ENCODE measurements at regions not wholly inside any gene's neighbourhood (a gene's known extent, or its start where the extent isn't known, plus 50 kb on each side); places are given as distances from the start of the nearest gene placed in this dataset.

DNA sequence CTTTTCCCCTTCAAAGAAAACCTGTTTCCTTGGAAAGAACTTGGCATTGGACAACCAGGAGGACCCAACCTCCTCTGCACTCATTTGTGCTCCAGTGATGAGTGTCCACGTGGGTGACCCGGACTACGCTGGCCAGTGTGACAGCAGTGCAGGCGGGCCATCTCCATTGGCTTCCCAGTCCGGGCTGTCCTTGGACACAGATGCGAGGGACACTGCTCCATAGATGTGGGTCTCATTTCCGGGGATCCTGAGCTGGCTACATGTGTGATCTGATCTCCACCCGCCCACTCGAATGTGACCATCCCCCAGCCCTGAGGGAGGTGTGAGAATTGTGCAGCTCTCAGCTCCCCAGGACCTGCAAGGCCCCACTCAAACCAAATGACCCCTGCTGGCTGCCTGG is 836.6 kb upstream of the TMEM132C start:
- peaks cover 10% of the 10 kb centered on the region for H3K9me3 ChIP-seq (replicated peaks; ENCODE audit: control insufficient read depth, insufficient read depth, low read length)
- no peak overlapping the region for H2AFZ ChIP-seq (ENCODE audit: low read depth, low read length)
- dilution Hi-C loops (cut with MboI; ENCODE audit: extremely low pct_ligation_motif_present, low sequenced_read_pairs), result no loop called here
- H3K9me1 ChIP-seq (replicated peaks; ENCODE audit: control insufficient read depth, extremely low read depth, insufficient read depth, low read length), result no peaks in the 10 kb centered on the region
- H3K4me1 ChIP-seq (ENCODE audit: control insufficient read depth, extremely low read depth, insufficient read depth, low read length), result no peaks in the 10 kb centered on the region
- CTCF ChIA-PET, result no interaction called here
- H3K79me2 ChIP-seq (ENCODE audit: control insufficient read depth, insufficient read depth, low read length), result no peaks in the 10 kb centered on the region
- H4K20me1 ChIP-seq (replicated peaks; ENCODE audit: control insufficient read depth, extremely low read depth, insufficient read depth, low read length), result no peaks in the 10 kb centered on the region
- DNase-seq (ENCODE audit: low read depth, low spot score) (no peak), FAIRE-seq (no peak)
- H3K4me3 ChIP-seq (replicated peaks in 1 of 3; ENCODE audit: insufficient read depth in 1 of 3, low read depth in 1 of 3, low read length in 3 of 3), result no peak overlapping the region
- H3K27me3 ChIP-seq (ENCODE audit: control insufficient read depth in 2 of 2, insufficient read depth in 2 of 2, low read length in 2 of 2), result no peaks in the 10 kb centered on the region
- H3K4me2 ChIP-seq (ENCODE audit: insufficient read depth, low read length), result no peak overlapping the region
- no peak for TF ChIP-seq MYC (IDR thresholded peaks at IDR 0.05; ENCODE audit: low read depth, low read length)
- TF ChIP-seq GATA2 (IDR thresholded peaks at IDR 0.05; ENCODE audit: insufficient read depth, insufficient read length, low read depth, low read length), result no peak
- TF ChIP-seq, protein P1, sequence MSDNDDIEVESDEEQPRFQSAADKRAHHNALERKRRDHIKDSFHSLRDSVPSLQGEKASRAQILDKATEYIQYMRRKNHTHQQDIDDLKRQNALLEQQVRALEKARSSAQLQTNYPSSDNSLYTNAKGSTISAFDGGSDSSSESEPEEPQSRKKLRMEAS (IDR thresholded peaks at IDR 0.05; ENCODE audit: insufficient read depth, insufficient read length), result no peak
- no peak for TF ChIP-seq POLR2AphosphoS5 (IDR thresholded peaks at IDR 0.05; ENCODE audit: insufficient read depth, low read depth, low read length)
- no peak for TF ChIP-seq FOS (IDR thresholded peaks at IDR 0.05; ENCODE audit: borderline replicate concordance, insufficient read depth, low read length)
- TF ChIP-seq CTCF (IDR thresholded peaks at IDR 0.05; ENCODE audit: extremely low read depth in 1 of 2, insufficient read depth in 1 of 2, low read depth in 1 of 2, low read length in 2 of 2), result no peak
- no peak for TF ChIP-seq POLR2A (IDR thresholded peaks at IDR 0.05; ENCODE audit: low read depth, low read length)
- no peak for TF ChIP-seq JUN (IDR thresholded peaks at IDR 0.05; ENCODE audit: borderline replicate concordance, insufficient read depth, insufficient read length, low read depth)
- TF ChIP-seq EZH2 (IDR thresholded peaks at IDR 0.05; ENCODE audit: borderline replicate concordance, low read depth, low read length, severe bottlenecking), result no peak
- no peak overlapping the region for H3K27ac ChIP-seq (ENCODE audit: insufficient read depth, low read depth, low read length)
- POLR2A ChIA-PET, result no interaction called here
- no peaks in the 10 kb centered on the region for H3K36me3 ChIP-seq (ENCODE audit: control insufficient read depth in 2 of 2, extremely low read depth in 1 of 2, insufficient read depth in 2 of 2, low read length in 2 of 2)
- no peak overlapping the region for H3K9ac ChIP-seq (replicated peaks; ENCODE audit: extremely low read depth, insufficient read depth, low read length)
- intact Hi-C loops (cut with micrococcal nuclease), result no loop called here
- BruUV-seq (replicated peaks), result no TSS peak

All from endothelial cell of umbilical vein (primary cell).